Cardiac muscle cell (in vitro differentiated cells and primary cell): ENCODE measurements at regions not wholly inside any gene's neighbourhood (a gene's known extent, or its start where the extent isn't known, plus 50 kb on each side); places are given as distances from the start of the nearest gene placed in this dataset.

Experiments
- DNase-seq, 2 donors: peaks; one replicate each; pipeline versions ENCODE4 v3.0.0 to v3.0.0-alpha.2; 2010 to 2017; ENCODE audit warnings: low read depth in 1 of 2, low spot score in 1 of 2
- H3K27ac ChIP-seq: fragments of 200-600 bp; sonication (generic); 2 replicates; pipeline ENCODE4 v1.5.1; 2016
- H3K27me3 ChIP-seq: fragments of 200-600 bp; sonication (generic); 2 replicates; pipeline ENCODE4 v1.6.0; 2016; ENCODE audit warnings: control low read depth
- H3K36me3 ChIP-seq: fragments of 200-600 bp; sonication (generic); 2 replicates; pipeline ENCODE4 v1.5.1; 2016; ENCODE audit warnings: control low read depth
- H3K4me1 ChIP-seq: fragments of 200-600 bp; sonication (generic); 2 replicates; pipeline ENCODE4 v1.8.1; 2017; ENCODE audit warnings: low read depth, mild to moderate bottlenecking, mixed run types
- H3K4me3 ChIP-seq: fragments of 200-600 bp; sonication (generic); 2 replicates; pipeline ENCODE4 v1.5.1; 2016; ENCODE audit warnings: mild to moderate bottlenecking
- H3K9me3 ChIP-seq: fragments of 200-600 bp; sonication (generic); 2 replicates; pipeline ENCODE4 v1.5.1; 2017; ENCODE audit warnings: low read depth, mild to moderate bottlenecking, control low read depth
- CTCF ChIP-seq: IDR thresholded peaks from 2 replicates; pipeline ENCODE4 v1.5.1; 2012; ENCODE audit warnings: low read depth, mild to moderate bottlenecking, low read length

- Histone ChIP-seq H3K9me3 (no peaks in the 10 kb centered on the region), H3K4me3 (no peak overlapping the region), H3K27me3 (no peaks in the 10 kb centered on the region), H3K27ac (no peak overlapping the region), H3K4me1 (no peaks in the 10 kb centered on the region), H3K36me3 (no peaks in the 10 kb centered on the region)
- DNase-seq: no peak
- no peak for TF ChIP-seq CTCF
These were observed 521.0 kb upstream of the SEMA6A start for GRCh38 chr5:117095346-117096332.

- DNase-seq: no peak
- Histone ChIP-seq H3K27ac (no peak overlapping the region), H3K27me3 (no peaks in the 10 kb centered on the region), H3K9me3 (no peaks in the 10 kb centered on the region), H3K4me3 (no peak overlapping the region), H3K4me1 (no peaks in the 10 kb centered on the region), H3K36me3 (no peaks in the 10 kb centered on the region)
- no peak for TF ChIP-seq CTCF
These were observed 519.6 kb upstream of the SEMA6A start for GRCh38 chr5:117094114-117094815.

GRCh38 chr5:117093653-117094052, 519.0 kb upstream of the SEMA6A start:
- Histone ChIP-seq H3K36me3 (no peaks in the 10 kb centered on the region), H3K4me1 (no peaks in the 10 kb centered on the region), H3K4me3 (no peak overlapping the region), H3K27ac (no peak overlapping the region), H3K9me3 (no peaks in the 10 kb centered on the region), H3K27me3 (no peaks in the 10 kb centered on the region)
- no peak for TF ChIP-seq CTCF
- no peak for DNase-seq

GRCh38 chr5:117089001-117089400, 514.4 kb upstream of the SEMA6A start:
- H3K9me3 ChIP-seq: no peaks in the 10 kb centered on the region
- no peak overlapping the region for H3K4me3 ChIP-seq
- no peaks in the 10 kb centered on the region for H3K27me3 ChIP-seq
- TF ChIP-seq CTCF: no peak
- no peak for DNase-seq
- no peaks in the 10 kb centered on the region for H3K4me1 ChIP-seq
- no peaks in the 10 kb centered on the region for H3K36me3 ChIP-seq
- H3K27ac ChIP-seq: no peak overlapping the region

- no peak overlapping the region for H3K27ac ChIP-seq
- H3K4me1 ChIP-seq: peaks cover 2% of the 10 kb centered on the region
- no peak for DNase-seq
- no peak overlapping the region for H3K4me3 ChIP-seq
- TF ChIP-seq CTCF: no peak
- H3K36me3 ChIP-seq: no peaks in the 10 kb centered on the region
- H3K27me3 ChIP-seq: no peaks in the 10 kb centered on the region
- no peaks in the 10 kb centered on the region for H3K9me3 ChIP-seq
These were observed 513.6 kb upstream of the SEMA6A start for GRCh38 chr5:117088176-117088575.
